A673 (cell line): ENCODE measurements at regions not wholly inside any gene's neighbourhood (a gene's known extent, or its start where the extent isn't known, plus 50 kb on each side); places are given as distances from the start of the nearest gene placed in this dataset.

Experiments used
- BruUV-seq: library from RNA; stranded (reverse); fragments of 400-500 nt; replicated peaks from 2 replicates; lab custom pipeline; 2021; lab: Mats Ljungman, UMichigan
- CTCF ChIA-PET: fragments of 300-600 bp; sonication (Branson Sonifier 250); formaldehyde crosslinking; loops from one replicate; lab custom pipeline; 2022; ENCODE audit warnings: antibody characterized with exemption; lab: Charles Lee
- POLR2A ChIA-PET: fragments of 300-600 bp; sonication (Branson Sonifier 250); formaldehyde crosslinking; loops from one replicate; lab custom pipeline; 2022; ENCODE audit warnings: antibody characterized with exemption; ENCODE audit not compliant: low non-redundant PET; lab: Charles Lee
- DNase-seq: peaks from one replicate; pipeline ENCODE4 v3.0.0-alpha.2; 2015; ENCODE audit warnings: low spot score
- H3K27ac ChIP-seq: fragments of 200-600 bp; sonication (generic); 2 replicates; pipeline ENCODE4 v1.5.1; 2016; ENCODE audit warnings: mixed run types, low read depth, mild to moderate bottlenecking, mixed read lengths, antibody characterized with exemption, low read length; ENCODE audit not compliant: poor library complexity, severe bottlenecking
- H3K27me3 ChIP-seq: fragments of 200-600 bp; sonication (generic); replicated peaks from 2 replicates; pipeline ENCODE4 v1.6.1; 2017; ENCODE audit warnings: mixed run types, low read depth, mild to moderate bottlenecking, mixed read lengths, antibody characterized with exemption, low read length; ENCODE audit not compliant: insufficient read depth, poor library complexity
- H3K36me3 ChIP-seq: fragments of 200-600 bp; sonication (generic); 2 replicates; pipeline ENCODE4 v1.6.1; 2016; ENCODE audit warnings: mixed run types, mild to moderate bottlenecking, mixed read lengths, antibody characterized with exemption, low read length; ENCODE audit not compliant: insufficient read depth, poor library complexity, severe bottlenecking
- H3K4me1 ChIP-seq: fragments of 200-600 bp; sonication (generic); 2 replicates; pipeline ENCODE4 v1.6.1; 2017; ENCODE audit warnings: mixed run types, mild to moderate bottlenecking, mixed read lengths, antibody characterized with exemption, low read length; ENCODE audit not compliant: insufficient read depth, poor library complexity, severe bottlenecking
- H3K4me3 ChIP-seq: fragments of 200-600 bp; sonication (generic); 2 replicates; pipeline ENCODE4 v1.5.1; 2016; ENCODE audit warnings: low read depth, mixed run types, mild to moderate bottlenecking, mixed read lengths, low read length; ENCODE audit not compliant: poor library complexity, severe bottlenecking
- H3K9me3 ChIP-seq: fragments of 200-600 bp; sonication (generic); 2 replicates; pipeline ENCODE4 v1.6.1; 2016; ENCODE audit warnings: mixed run types, low read depth, mild to moderate bottlenecking, mixed read lengths, antibody characterized with exemption, low read length; ENCODE audit not compliant: poor library complexity, severe bottlenecking
- CTCF ChIP-seq: fragments of 300-800, 200-600 bp; sonication (generic); conservative IDR thresholded peaks from 2 replicates; pipeline ENCODE4 v1.5.1; 2017; ENCODE audit warnings: low read depth, mild to moderate bottlenecking, antibody characterized with exemption, low read length, moderate library complexity, mixed read lengths
- EZH2 ChIP-seq: fragments of 200-600 bp; sonication (generic); IDR thresholded peaks from 2 replicates; pipeline ENCODE4 v1.6.1; 2017; ENCODE audit warnings: borderline replicate concordance, low read depth, mild to moderate bottlenecking, mixed read lengths, antibody characterized with exemption, low read length; ENCODE audit not compliant: poor library complexity, severe bottlenecking
- intact Hi-C: fragments of 100-400 bp; cut with micrococcal nuclease; formaldehyde crosslinking; loops from one replicate; pipeline ENCODE4 v1.10.0; 2022; ENCODE audit not compliant: unreplicated experiment

- H3K4me3 ChIP-seq = no peak overlapping the region
- no peak for DNase-seq
- H3K36me3 ChIP-seq = no peaks in the 10 kb centered on the region
- BruUV-seq = no TSS peak
- intact Hi-C loops = no loop called here
- H3K9me3 ChIP-seq = no peaks in the 10 kb centered on the region
- CTCF ChIA-PET = no interaction called here
- no peaks in the 10 kb centered on the region for H3K27me3 ChIP-seq
- no peak for TF ChIP-seq CTCF
- no peak for TF ChIP-seq EZH2
- no peaks in the 10 kb centered on the region for H3K4me1 ChIP-seq
- POLR2A ChIA-PET = no interaction called here
- H3K27ac ChIP-seq = no peak overlapping the region
Measured at GRCh38 chr10:128206676-128207075, 80.5 kb upstream of the MKI67 start.

GRCh38 chr10:128209862-128210214, 83.6 kb upstream of the MKI67 start:
- TF ChIP-seq CTCF (no peak), EZH2 (no peak)
- H3K9me3 ChIP-seq = no peaks in the 10 kb centered on the region
- no peak for DNase-seq
- no peaks in the 10 kb centered on the region for H3K36me3 ChIP-seq
- no peaks in the 10 kb centered on the region for H3K4me1 ChIP-seq
- POLR2A ChIA-PET = no interaction called here
- CTCF ChIA-PET = no interaction called here
- peak overlapping the region; percentile 58 for H3K4me3 ChIP-seq
- no TSS peak for BruUV-seq
- H3K27ac ChIP-seq = no peak overlapping the region
- intact Hi-C loops = loop anchor here (5.0 kb wide), 1 partner anchor 1762 kb away; no protein-coding TSS in a partner anchor
- H3K27me3 ChIP-seq = no peaks in the 10 kb centered on the region

GRCh38 chr10:128210215-128211063, 84.2 kb upstream of the MKI67 start:
- H3K36me3 ChIP-seq = no peaks in the 10 kb centered on the region
- ChIA-PET POLR2A (no interaction called here), CTCF (no interaction called here)
- DNase-seq = peak; percentile 52
- no peaks in the 10 kb centered on the region for H3K9me3 ChIP-seq
- intact Hi-C loops = loop anchor here (5.0 kb wide), 1 partner anchor 1762 kb away; no protein-coding TSS in a partner anchor
- peak overlapping the region; percentile 58 for H3K4me3 ChIP-seq
- H3K27me3 ChIP-seq = no peaks in the 10 kb centered on the region
- no peak overlapping the region for H3K27ac ChIP-seq
- TF ChIP-seq EZH2 = no peak
- peak; percentile 75 for TF ChIP-seq CTCF
- no TSS peak for BruUV-seq
- no peaks in the 10 kb centered on the region for H3K4me1 ChIP-seq
